HK-2 (cell line): ENCODE measurements at regions not wholly inside any gene's neighbourhood (a gene's known extent, or its start where the extent isn't known, plus 50 kb on each side); places are given as distances from the start of the nearest gene placed in this dataset.

Experiments used
- DNase-seq: peaks from one replicate; pipeline ENCODE4 v3.0.0-alpha.2; 2018; ENCODE audit not compliant: unreplicated experiment

DNA sequence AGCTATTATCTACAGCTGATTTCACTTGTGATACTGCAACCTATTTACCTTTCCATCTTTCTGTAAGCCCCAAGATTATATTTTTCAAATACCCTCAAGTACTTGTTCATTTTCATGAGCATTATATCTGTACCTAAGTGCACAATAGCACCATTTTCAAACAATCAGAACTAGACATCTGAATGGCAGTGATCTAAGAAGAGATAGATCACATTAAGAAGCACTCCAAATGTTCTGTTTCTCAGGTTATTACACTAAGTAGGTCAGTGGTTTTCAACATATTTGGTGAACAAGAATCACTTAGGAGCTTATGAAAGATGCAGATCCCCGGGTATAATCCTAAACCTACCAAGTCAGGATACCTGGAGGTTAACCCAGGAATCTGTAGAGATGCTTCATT is 872.7 kb downstream of the DCDC2C start:
- DNase-seq: no peak

DNA sequence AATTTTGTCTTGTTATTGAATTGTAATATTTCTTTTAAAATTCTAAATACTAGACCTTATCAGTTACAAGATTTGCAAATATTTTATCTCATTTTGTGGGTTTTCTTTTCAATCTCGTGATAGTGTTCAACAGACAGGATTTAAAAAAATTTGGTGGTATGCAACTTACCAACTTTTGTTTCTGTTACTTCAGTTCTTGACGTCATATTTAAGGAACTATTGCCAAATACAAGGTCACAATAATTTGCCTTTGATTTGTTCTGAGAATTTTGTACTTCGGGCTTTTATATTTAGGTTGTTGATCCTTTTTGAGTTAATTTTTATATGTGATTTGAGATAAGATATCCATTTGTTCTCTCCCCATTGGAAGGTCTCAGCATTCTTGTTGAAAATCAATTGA is 876.6 kb downstream of the DCDC2C start:
- DNase-seq: no peak

DNA sequence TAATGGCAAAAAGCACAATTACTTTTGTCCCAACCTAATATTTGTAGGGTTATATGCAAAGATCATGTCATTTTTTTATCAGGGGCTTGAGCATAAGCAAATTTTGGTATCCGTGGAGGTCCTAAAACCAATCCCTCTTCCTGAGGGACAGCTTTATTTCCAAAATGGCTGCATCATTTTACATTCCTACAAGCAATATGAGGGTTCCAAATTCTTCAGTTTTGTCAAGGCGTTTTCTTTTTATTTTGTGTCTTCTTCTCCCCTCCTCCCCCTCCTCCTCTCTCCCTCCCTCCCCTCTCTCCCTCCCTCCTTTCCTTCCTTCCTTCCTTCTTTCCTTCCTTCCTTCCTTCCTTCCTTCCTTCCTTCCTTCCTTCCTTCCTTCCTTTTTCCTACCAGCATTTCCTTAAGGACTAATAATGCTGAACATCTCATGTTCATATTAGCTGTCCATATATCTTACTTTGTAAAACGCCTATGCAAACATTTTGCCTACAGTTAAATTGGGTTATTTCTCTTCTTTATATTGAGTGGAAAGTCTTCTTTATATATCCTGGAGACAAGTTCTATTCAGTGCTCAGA is 881.8 kb downstream of the DCDC2C start:
- DNase-seq: no peak

DNA sequence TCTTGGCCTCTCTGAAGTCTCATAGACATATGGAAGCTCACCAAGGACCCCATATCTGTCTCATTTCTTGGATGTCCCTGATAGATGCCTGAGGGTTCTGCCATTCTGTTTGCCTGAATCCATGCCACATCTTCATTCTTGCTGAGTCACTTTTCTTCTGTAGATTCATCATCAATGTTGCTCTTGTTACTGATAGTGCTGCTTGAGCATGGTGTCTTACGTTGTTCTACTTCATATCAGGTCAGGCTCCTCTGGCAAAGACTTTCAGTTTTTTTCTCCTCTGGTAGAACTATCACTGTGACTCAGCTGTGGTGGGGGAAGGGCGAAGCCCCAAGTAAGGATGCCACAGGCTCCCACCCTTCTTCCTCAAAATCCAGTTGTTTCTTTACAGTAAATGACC is 885.2 kb downstream of the DCDC2C start:
- DNase-seq: no peak

DNA sequence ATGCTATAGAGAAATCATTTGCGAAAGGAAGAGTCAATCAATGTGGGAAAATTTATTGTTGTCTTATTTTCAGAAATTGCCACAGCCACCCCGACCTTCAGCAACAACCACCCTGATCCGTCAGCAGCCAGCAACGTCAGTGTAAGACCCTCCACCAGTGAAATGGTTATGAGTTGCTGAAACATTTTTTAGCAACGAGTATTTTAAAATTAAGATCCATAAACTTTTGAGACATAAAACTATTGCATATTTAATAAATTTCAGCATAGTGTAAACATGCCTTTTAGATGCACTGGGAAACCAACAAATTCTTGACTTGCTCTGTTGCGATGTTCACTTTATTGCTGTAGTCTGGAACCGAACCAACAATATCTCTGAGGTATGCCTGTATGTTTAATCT is 887.9 kb downstream of the DCDC2C start:
- DNase-seq: no peak

DNA sequence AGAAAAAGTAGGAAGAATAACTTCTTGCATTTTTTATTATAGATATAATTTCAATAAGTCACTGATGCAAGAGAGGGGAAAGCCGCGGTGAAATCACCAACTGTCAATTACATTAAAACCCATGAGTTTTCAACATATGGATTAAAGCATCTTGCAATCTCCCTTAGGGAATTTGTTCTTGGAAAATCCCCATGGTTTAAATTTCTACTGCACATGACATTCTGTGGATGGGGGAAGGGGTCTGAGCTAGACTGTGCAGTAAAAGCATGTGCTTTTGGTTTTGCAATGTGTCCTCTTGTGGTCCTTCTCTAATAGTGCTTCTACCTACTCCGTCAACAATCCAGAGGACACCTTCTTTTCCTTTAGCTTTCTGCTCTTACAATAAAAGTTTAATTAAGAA is 894.0 kb downstream of the DCDC2C start:
- no peak for DNase-seq

DNA sequence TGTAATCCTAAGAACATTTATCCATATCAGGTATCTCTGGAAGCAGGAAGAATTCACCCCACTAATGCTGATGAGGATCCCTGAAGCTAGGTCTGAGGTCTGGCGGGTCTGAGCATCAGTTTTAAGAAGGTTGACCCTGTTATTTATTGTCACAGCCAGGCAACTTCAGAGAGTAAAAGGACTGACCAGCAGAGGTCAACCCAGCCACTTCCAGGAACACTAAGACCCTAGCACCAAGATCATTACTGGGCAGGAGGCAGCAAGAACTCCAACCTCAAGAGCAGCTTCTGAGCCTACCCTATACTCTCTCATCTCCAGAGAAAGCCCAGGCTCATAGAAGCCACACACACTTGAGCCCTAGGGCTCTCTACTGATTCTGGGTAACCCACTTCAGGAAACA is 901.4 kb downstream of the DCDC2C start:
- no peak for DNase-seq

DNA sequence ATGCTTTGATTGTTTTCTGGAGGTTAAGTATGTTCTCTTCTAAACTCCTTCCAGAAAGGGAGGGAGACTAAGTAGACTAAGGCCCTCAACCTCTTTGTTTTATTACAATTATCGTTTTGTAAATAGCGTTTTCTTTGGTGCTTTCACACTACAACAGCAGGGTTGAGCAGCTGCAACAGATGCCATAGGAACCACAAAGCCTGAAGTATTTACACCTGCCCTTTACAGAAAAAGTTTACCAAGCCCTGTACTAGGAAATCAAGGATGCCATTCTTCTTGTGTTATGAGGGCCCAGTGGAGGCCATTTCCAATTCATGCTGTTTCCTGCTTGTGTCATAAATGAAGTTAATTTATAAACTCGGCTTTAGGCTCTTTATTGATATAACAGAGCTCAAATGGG is 914.8 kb downstream of the DCDC2C start:
- DNase-seq: no peak

DNA sequence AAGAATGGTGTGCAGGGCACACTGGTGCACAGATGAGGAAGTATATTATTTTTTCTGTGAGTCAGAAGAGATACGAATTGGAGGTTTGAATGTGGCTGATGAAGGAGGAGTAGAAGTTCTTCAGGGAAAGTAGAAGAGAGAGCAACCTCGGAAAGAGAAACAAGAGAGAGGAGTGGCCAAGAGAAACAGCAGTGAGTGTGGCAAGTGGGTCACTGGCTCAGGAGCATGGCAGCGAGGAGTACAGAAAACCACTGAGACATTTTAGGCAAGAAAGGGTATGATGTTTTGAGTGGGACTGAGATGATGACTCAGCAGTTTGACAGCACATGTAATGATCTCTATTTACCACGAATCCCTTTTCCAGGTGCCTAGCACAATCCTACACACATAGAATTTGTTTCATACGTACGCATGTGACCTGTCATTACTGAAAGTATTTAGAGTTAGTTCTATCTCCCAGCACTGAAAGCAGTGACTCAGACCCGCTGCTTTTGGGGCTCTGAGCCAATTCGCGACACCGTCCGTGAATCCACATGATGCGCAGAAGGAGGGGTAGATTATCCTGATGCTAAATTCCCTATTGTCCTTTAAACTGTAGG is 915.4 kb downstream of the DCDC2C start:
- no peak for DNase-seq

DNA sequence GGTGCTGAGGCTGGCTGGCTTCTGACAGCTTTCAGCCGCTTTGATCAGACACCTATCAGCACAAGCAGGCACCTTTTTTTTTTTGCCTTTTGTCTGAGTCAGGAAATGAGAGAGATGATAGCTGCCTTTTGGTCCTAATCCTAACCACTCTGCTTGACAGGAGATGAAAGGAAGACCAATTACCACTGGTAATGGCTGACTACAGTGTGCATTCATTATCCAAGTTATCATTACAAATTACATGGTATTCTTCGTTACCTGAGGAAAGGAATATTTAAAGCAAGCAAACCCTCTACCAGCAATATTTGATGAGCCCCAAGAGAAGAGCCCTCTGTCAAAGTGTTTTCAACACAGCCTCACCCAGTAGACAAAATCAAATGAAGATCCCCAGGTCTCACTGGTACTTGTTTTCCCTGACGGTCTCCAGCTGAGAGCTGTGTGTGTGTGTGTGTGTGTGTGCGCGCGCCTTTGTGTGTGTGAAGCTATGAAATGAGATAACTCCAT is 925.7 kb downstream of the DCDC2C start:
- DNase-seq: no peak

DNA sequence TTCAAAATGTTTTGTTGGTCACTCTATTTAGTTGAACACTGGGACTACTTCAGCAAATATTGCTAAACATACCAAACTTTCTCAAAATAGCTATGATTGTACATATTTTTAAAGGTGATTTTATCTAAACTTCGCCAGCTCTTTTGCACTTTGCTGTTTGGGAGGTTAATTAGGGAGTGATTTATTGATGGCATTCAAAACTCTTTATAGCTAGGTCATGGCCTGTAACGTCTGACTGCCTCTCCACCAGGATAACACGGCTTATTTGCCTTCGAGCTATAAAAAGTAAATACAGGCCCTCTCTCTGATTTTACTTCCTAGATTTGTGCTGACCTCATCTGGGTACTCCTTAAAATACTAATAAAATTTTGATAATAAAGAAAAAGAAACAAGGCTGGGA is 931.9 kb downstream of the DCDC2C start:
- no peak for DNase-seq

DNA sequence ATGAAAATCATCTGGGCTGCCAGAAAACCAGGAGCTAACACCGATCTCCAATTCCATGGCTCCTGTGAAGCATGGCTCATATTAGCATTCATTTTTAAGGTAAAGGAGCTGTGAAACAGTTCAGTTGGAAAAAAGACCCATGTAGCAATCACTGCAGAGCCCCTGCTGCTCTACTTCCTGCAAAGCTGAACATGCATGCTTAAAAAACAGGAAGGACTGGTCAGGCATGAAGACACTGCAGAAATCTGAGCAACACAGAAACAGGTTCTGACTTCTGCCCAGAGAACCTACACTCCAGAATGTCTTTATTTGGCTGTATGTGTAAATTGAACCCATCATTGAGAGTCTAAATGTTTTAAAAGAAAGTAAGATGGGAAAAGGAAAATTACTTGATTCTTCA is 950.6 kb downstream of the DCDC2C start:
- DNase-seq: no peak

DNA sequence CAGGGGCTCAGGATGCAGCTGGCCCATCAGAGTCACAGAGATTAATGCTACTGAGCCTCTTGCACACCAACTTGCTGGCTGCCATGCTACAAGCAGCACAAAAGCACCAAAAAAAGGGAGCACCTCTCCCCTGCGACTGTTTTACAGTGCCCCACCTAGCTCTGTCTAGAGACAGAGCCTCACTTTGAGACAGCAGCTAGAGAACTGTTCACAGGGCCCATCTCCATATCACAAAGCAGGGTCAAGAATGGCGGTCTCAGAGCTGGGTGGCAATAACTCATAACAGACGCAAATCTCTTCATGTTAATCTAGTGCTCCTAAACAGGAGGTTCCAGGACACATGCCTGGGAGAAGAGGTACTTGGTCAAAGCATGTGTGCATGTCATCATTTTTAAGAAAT is 953.0 kb downstream of the DCDC2C start:
- DNase-seq: no peak

DNA sequence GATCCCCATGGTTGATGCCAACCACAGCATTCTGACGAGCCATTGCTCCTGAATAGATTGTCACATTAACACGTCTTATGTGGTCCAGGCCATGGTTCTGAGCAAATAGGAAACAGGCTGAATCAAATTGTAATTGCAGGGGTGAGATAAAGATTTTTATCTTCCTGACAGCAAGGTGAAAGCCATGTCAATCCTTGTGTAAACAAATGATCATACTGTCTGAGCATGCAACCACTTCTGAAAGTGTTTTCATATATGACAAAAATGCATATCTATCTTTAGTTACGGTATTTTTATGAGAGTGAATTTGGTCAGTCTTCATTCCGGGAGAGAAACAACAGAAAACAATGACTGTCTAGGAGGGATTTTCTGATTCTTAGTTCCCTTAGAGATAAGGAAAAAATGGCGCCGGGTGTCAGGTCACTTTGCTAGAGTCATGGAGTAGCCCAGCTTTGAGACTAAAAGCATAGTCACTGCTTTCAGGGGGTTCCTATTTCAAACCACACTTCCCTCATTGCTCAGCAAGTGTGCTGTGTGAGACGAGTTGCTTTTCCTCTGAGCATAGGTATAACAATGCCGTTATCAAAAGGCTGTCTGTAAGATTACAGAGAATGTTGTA is 958.9 kb downstream of the DCDC2C start:
- no peak for DNase-seq

DNA sequence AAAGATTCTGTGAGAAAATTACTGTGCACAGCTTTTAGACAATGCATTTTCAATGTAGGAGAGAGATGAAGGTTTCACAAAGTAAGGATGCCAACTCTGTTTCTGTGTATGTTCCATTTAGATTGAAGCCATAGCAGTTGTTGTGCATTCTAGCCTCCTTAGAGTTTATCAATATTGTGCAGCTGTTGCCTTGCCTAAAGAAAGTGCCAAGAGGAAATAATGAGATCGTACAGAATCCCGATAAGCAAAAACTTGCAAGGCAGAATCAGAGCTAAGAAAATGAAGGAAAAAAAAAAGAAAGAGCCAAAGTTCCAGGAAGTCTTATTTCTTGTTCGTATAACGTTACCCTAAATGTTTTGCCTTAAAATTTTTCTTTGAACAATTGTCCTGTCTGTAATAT is 965.0 kb downstream of the DCDC2C start:
- no peak for DNase-seq

DNA sequence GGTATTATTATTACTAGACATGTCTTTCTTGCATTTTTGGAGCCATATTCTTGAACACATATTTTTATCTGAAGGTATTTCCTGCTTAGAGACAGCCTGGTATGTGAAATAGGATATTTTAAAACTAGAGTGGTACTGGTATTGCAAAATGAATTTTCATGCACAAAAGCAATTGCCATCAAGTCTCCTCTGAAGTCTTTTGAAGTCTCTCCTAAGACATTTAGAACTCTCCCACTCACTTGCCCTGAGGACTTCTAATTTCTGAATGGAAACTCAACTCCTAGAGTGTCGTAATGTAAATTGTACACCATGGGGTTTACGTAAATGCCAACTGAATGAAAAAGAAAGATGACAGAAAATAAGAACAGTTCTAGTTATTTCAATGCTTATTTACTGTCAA is 967.0 kb downstream of the DCDC2C start:
- DNase-seq: no peak

DNA sequence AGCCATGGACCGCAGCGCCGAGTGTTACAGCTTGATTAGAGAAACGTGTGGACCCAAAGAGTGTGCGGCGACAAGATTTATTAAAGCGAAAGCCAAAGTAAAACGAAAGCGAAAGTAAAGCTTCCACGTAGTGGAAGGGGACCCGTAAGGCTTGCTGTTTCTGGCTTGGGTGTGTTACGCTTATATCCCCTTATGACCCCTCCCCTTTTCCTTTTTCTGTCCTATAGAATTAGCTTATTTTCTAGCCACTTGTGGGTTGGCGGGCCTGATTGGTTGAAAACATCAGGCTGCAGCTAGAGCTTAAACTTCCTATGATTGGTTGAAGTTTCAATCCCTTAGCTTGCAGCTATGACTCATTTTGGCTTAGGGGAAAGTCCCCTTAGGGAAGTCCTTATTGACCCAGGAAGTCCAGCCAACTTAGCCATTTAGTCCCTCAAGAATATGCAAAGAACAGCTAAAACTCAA is 969.7 kb downstream of the DCDC2C start:
- no peak for DNase-seq

DNA sequence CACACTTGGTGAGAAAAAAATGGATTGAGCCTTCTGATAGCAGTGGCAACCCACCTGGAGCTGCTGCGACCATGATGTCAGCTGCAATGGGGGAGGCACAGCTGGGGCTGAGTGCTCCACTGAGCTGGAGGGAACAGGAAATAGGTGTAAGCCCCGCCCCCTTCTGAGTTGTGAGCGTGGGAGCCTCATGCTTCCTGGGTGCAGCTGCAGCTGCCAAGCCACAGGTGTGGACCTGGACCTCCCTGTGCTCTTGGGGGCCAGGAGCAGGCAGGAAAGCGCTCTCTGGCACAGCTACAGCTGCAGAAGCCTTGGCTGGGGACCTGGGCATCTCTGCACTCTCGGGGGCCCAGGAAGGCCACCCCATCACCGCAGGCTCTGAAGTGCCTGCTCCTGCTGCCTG is 970.6 kb downstream of the DCDC2C start:
- DNase-seq: no peak

DNA sequence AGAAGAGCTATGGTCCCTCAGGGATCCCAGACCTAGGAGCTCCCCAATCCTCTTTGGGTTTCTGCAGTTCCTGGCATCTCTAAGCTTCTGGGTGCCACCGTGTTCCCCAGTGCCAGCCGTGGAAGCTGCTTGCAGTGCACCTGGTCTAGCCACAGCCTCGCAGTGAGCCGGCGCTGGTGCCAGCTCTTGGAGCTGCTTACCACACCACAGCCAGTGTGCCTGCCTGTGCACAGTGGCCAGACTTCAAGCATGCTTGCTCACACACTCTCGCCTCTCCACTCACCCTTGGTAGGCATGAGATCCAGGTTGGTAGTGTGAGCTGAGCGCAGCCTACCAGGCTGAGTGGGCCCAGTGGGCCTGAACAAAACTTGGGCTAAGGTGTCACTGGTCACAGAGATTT is 971.9 kb downstream of the DCDC2C start:
- DNase-seq: no peak

DNA sequence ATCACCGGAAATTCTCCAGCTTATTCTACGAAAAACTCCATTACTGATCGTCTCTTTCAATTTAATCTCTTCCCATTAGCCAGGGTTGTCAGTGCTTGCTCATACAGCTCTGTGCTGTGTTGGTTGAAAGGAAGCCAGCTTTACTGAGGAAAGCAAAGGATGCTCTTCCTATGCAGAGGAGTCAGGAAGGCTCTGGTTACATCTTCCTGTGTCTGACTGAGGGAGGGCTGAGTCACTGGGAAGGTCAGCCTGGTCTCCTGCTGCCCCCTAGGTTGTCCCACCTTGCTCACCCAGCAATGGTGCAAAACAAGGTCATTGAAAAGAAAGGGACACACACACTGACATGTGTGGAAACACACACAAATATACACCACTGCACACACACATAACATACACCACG is 975.6 kb downstream of the DCDC2C start:
- DNase-seq: no peak

DNA sequence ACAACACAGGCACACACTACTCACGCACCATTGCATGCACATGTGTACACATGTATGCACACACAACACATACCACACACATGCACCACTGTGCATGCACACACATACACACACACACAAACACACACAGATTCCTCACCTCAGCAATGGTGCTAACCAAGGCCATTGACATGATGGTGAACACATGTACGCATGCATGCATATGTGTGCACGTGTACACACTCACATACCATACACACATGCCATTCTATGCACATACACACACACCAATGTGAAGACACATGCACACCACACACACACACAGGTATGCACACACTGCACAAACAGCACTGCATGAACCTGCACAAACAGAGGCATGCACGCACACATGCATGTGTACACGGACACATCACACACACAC is 976.0 kb downstream of the DCDC2C start:
- DNase-seq: no peak

DNA sequence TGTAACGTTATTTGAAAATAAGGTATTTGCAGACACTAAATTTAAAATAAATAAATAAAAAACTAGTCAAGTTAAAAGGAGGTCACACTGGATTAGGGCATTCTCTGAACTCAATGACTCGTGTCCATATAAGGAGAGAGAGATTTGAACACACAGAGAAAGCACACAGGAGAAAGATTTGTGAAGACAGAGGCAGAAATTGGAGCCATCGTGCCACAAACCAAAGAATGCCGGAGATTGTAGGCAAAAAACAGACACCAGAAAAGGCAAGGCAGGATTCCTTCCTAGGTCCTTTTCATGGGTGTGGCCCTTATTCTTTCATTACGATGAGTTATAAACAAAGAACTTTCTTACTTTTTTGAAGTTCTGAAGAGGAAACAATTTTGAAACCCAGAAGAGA is 981.5 kb downstream of the DCDC2C start:
- DNase-seq: no peak

DNA sequence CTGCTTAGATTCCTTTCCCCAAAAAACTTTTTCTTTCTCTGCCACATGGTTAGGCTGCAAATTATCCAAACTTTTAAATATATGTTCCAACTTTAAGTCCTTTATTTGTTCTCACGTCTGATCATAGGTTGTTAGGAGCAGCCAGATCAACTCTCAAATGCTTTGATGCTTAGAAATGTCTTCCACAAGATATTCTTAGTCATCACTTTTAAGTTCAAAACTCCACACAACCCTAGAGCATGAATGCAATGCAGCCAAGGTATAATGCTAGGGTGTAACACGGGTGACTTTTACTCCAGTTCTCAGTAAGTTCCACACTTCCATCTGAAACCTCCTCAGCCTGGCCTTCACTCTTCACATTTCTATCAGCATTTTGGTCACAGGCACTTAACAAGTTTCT is 987.5 kb downstream of the DCDC2C start:
- no peak for DNase-seq

DNA sequence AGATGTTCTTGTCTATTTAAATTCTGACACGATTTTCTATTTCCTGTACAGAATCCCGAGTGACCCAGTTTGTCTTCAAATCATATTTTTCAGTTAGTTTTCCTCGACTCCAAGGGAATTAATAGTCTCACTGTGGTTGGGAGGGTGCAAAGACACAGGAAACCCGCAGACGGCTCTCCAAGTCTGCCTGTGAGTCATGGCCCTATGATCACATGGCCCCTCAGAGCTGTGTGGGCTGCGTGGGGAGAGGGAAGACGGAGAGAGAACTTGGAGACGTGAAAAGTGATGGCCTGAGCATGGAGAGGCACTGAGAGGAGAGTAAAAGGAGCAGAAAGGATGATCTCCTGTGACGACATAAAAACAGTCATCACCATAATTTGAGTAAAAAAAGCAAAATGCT is 989.9 kb downstream of the DCDC2C start:
- DNase-seq: peak; percentile 23
